Brain microvascular endothelial cell (primary cell): ENCODE measurements at regions not wholly inside any gene's neighbourhood (a gene's known extent, or its start where the extent isn't known, plus 50 kb on each side); places are given as distances from the start of the nearest gene placed in this dataset.
"Not testable (repeated sequence)": the region's sequence is repeated elsewhere in the genome, so short reads cannot be mapped to it uniquely, and the experiment has no call there.

Experiments used
- DNase-seq: peaks from one replicate; pipeline ENCODE4 v3.0.0-alpha.2; 2020
- H3K27ac ChIP-seq: fragments of 250-450 bp; sonication (Bioruptor Pico); 2 replicates; pipeline ENCODE4 v1.5.1; 2020; ENCODE audit warnings: mild to moderate bottlenecking, moderate library complexity
- H3K27me3 ChIP-seq: fragments of 250-450 bp; sonication (Bioruptor Pico); replicated peaks from 2 replicates; pipeline ENCODE4 v1.5.1; 2020; ENCODE audit warnings: mild to moderate bottlenecking
- H3K36me3 ChIP-seq: fragments of 250-450 bp; sonication (Bioruptor Pico); replicated peaks from 2 replicates; pipeline ENCODE4 v1.5.1; 2020; ENCODE audit warnings: mild to moderate bottlenecking
- H3K4me3 ChIP-seq: 2 replicates; pipeline ENCODE4 v1.5.1; 2011; ENCODE audit warnings: low read depth, mild to moderate bottlenecking, control low read depth, low read length, moderate library complexity
- CTCF ChIP-seq: IDR thresholded peaks from 2 replicates; pipeline ENCODE4 v1.5.1; 2011; ENCODE audit warnings: low read depth, mild to moderate bottlenecking, moderate library complexity, low read length, control low read depth, inconsistent platforms; ENCODE audit errors: missing control alignments
- in situ Hi-C: cut with HindIII; loops from 2 replicates; pipeline ENCODE4 v1.10.0; 2017; ENCODE audit warnings: low sequenced_read_pairs, low pct_ligation_motif_present

GRCh38 chr1:78304341-78304740 is 186.4 kb upstream of the PTGFR start:
- in situ Hi-C loops: no loop called here
- no peak for DNase-seq
- H3K27ac ChIP-seq: no peak overlapping the region
- no peak overlapping the region for H3K4me3 ChIP-seq
- no peaks in the 10 kb centered on the region for H3K27me3 ChIP-seq
- TF ChIP-seq CTCF: no peak
- no peaks in the 10 kb centered on the region for H3K36me3 ChIP-seq

GRCh38 chr1:78304761-78305160 is 186.0 kb upstream of the PTGFR start:
- in situ Hi-C loops: no loop called here
- Histone ChIP-seq H3K4me3 (no peak overlapping the region), H3K27me3 (no peaks in the 10 kb centered on the region), H3K27ac (no peak overlapping the region), H3K36me3 (no peaks in the 10 kb centered on the region)
- DNase-seq: no peak
- TF ChIP-seq CTCF: no peak

GRCh38 chr1:78310261-78310660 is 180.5 kb upstream of the PTGFR start:
- DNase-seq, H3K27me3 ChIP-seq, H3K27ac ChIP-seq, in situ Hi-C loops, H3K36me3 ChIP-seq, H3K4me3 ChIP-seq: not testable (repeated sequence)

GRCh38 chr1:78318011-78318410 is 172.8 kb upstream of the PTGFR start:
- no peak for DNase-seq
- H3K27ac ChIP-seq: no peak overlapping the region
- H3K4me3 ChIP-seq: no peak overlapping the region
- no peaks in the 10 kb centered on the region for H3K36me3 ChIP-seq
- in situ Hi-C loops: no loop called here
- no peaks in the 10 kb centered on the region for H3K27me3 ChIP-seq
- no peak for TF ChIP-seq CTCF

GRCh38 chr1:78319603-78320002 is 171.2 kb upstream of the PTGFR start:
- no peak overlapping the region for H3K27ac ChIP-seq
- no peaks in the 10 kb centered on the region for H3K27me3 ChIP-seq
- no peak overlapping the region for H3K4me3 ChIP-seq
- no peak for DNase-seq
- no peak for TF ChIP-seq CTCF
- no peaks in the 10 kb centered on the region for H3K36me3 ChIP-seq
- in situ Hi-C loops: no loop called here

- no peak overlapping the region for H3K27ac ChIP-seq
- no peak for TF ChIP-seq CTCF
- no peak for DNase-seq
- H3K36me3 ChIP-seq: no peaks in the 10 kb centered on the region
- H3K4me3 ChIP-seq: no peak overlapping the region
- H3K27me3 ChIP-seq: no peaks in the 10 kb centered on the region
- in situ Hi-C loops: no loop called here
These were observed 167.7 kb upstream of the PTGFR start for GRCh38 chr1:78322928-78323680.
